Activated CD8-positive, alpha-beta memory T cell treated with anti-CD3 and anti-CD28 coated beads for 24 hours (primary cell): ENCODE measurements at regions not wholly inside any gene's neighbourhood (a gene's known extent, or its start where the extent isn't known, plus 50 kb on each side); places are given as distances from the start of the nearest gene placed in this dataset.

Experiments used
- DNase-seq: peaks from one replicate; pipeline ENCODE4 v3.0.0-alpha.2; 2020

DNA sequence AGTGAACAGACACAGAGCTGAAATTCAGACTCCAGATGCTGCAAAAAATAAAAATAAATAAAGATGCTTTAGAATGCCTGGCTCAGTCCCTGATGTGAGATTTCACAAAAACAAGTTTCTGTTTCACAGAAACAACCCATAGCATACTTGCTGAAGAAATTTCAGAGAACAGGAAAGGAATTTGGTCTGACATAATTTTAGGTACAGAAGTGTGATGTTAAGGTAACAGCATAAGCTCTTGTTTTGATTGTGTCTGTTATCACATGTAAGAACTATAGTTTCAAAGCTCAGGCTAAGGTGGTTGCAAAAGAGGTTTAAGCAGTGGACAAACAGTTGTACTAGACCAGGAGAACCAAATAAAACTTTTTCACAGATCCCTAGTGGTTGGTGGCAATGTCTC is 152.1 kb downstream of the PTGER3 start:
- DNase-seq = no peak

DNA sequence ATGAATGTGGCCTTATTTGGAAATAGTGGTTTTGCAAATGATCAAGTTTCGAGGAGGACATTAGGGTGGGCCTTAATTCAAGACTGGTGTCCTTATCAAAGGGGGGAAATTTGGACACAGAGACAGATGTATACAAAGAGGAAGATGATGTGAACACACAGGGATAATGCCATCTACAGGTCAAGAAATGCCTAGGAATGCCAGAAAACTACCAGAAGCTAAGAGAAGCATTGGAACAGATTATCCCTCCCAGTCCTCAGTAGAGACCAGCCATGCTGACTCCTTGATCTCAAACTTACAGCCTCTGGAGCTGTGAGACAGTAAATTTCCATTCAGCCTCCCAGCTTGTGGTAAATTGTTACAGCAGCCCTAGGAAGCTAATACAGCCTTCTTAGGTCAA is 151.4 kb downstream of the PTGER3 start:
- no peak for DNase-seq

DNA sequence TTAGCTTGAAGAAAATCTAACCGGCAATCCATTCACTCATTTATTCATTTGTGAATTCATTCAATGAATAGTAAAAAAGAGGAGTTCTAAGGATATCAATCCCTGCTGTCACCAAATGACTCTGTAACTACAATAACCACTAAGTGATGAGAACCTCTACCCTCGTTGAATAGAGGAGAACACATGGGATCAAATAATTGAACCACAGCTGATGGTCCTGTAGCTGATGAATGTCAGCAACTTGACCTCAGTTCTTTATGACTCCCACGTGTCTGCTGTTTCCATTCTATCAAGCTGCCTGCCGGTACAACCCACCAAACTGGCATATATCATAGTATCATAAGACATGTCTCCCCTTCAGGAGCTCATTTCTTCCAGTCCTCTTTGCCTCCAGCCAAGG is 150.3 kb downstream of the PTGER3 start:
- DNase-seq = no peak

DNA sequence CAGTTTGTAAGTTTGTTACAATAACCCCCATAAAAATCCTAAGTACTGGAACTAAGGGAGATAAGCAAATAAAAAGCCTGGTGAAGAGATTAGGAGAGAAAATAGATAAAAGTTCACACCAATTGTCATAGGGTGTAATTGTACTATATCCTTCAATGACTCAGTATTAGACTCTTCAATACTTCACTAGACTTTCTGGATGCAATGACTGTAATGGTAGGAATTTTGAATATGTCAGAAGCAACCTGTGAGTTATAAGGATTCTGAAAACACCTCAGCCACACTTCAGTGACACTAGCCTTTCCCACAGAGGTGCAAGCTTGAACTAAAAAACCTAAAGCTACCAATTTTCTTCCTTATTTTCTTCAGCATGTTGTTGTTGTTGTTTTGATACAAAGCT is 147.9 kb downstream of the PTGER3 start:
- no peak for DNase-seq

DNA sequence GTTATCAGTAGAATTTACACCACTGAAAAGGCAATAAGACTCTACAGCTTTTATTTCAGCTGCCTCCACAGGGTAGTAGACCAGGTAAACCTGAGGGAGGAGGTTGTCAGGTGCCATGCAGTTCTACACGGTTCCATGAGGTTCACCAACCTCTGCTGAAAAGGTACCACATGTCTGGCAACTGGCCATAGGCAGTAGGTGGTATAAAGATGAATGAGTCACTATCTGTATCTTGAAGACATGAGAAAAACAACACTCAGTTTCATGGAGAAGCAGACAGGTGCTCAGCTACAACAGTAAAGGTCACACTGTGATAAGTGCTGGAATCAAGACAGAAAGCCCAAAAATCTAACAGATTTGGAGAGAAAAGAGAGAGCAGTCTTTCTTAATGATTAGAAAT is 145.4 kb downstream of the PTGER3 start:
- DNase-seq = no peak

DNA sequence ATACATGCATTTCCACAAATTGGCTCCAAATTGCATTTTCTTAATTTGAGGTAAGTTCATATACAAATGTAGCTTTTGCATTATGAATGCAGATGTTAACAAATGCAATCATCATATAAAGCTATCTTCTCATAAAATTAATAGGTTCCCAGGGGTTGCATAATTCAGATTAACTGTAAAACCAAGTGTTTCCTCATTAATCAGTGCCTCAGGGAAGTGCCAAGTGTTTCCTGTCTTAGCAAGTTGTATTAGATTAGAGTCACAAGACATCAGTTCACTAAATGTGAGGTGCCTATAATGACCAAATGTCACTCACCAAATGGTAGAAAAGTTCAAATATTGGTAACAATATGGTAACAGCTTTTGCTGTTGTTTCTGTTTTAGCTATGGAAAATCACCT is 140.8 kb downstream of the PTGER3 start:
- no peak for DNase-seq

DNA sequence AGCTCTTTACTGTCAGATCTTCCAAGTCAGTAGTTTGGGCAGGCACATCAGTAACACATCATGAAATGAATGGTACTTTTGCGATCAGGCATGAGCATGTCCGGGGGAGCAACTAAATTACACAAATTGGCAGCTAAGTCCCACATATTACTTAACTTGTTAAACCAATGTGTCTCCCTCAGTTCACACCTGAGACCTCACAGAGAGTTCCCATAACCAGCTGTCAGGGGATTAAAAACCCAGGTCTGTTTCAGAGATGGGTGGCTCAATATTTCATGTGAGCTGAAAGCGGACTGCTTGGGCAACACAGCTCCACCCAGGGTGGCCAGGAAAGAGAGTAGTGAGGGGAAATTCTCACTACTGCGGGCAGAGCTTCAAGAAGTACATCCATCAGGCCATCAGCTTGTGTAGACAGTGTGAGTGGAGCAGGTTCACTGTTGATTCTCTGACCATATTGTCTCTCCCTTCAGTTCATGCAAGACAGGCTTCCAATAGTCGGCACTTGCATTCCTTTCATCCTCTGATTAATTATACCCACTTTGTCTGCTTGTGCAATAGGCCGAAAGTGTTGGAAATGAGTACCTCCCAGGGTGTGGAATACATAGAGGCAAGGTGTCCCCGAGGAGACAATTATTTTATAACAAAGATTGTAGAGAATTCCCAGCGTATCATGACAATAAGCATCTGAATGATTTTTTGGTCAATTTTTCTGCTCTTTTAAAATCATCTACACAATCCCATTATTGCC is 139.9 kb downstream of the PTGER3 start:
- no peak for DNase-seq

DNA sequence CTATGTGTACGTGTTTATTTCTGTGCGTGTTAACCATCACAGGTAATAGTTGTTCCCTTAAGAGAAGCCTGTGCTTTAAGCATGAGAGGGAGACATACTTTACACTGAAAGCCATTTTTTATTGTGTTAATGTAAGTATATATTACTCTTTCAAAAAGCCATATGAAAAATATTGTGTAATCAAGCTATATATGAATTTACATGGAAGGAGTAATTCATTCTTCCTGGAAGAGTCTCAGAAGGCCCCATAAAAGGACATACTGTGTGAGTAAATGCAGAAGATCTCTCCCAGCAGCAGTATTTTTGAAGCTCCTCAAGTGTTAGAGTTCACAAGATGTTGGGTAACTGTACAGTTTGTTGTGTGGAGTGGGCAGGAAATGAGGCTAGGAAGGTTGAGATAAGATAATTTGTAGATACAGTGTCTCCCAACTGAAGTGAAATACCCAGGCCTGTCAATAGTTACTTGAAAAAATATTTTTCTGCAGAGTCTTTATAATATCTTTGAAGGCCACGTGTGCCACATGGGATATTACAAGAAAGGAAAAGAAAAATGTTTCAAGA is 138.3 kb downstream of the PTGER3 start:
- DNase-seq = no peak

DNA sequence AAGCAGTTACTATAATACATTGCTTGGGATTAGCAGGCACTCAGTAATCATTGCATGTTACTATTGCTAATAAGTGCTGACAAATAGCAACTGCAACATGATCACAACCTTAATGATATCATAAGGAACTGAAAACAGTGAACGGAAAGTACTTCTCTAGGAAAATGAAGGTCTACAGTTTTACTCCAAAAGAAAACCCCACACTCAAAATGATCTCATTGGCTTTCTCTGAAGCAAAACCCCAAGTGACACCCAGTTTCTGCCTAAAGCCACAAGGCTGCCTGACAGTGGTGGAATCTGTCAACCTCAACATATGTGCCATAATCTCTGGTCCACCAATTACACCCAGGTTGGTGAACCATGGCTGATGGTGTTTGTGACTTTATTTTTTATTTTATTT is 137.6 kb downstream of the PTGER3 start:
- DNase-seq = no peak

DNA sequence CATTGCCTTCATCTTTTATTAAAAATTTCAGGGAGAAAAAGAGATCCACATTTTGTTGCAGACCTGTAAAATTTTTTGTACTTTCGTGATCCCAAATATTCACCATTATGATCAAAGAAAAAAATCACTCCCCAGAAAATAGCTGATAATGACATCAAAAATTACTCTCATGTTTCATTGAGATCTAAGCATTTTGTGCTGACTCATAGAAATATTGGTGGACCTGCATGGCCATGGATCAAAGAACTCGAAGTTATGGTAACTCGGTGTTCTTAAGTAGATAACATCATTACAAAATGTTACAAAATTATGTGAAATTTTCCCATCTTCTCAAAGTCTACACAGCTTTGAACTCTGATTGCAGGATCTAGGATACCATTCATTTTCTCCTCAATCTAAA is 135.8 kb downstream of the PTGER3 start:
- no peak for DNase-seq

DNA sequence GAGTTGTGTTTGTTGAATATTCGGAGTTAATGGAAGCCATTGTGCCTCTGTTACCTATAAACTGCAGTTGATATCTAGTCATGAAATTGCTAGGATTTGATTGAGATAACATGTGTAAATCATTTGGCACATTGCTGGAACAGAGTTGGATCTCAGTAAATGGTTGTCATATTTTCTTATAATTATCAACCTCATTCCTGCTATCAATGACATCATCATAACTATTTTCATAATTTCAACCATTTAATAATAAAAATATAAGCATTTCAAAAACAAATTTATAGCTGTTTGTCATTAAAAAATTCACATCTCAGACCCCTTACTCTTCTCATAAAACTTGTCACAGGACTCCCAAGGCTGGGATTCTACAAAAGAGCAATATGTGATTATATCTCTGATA is 133.4 kb downstream of the PTGER3 start:
- no peak for DNase-seq

DNA sequence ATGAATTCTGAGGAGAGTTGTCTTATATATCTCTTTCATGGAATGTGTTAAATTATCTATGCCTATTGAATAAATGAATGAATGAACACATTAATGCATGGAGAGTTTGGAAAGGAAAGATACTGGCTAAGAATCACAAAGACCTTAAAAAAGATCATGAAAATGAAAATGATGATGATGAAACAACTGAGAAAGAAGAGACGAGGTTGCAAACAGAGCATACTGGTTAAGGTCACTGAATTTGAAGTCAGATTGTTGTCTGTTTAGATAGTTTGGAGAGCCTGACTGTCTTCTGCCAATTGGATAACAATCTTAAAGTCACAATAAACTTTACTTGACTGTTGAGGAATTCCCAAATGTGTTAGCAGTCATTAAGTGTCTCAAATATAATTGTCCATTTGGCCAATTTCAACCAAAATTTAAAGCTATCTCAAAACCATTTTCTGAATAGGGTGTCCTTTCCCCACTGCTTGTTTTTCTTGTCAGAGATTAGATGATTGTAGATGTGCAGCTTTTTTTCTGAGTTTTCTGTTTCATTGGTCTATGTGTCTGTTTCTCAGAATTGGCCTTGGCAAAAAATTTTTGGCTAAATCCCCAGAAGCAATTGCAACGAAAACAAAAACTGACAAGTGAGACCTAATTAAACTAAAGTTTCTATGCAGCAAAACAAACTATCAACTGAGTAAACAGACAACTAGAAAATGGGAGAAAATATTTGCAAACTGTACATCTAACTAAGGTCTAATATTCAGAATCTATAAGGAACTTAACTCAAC is 132.2 kb downstream of the PTGER3 start:
- DNase-seq = no peak

DNA sequence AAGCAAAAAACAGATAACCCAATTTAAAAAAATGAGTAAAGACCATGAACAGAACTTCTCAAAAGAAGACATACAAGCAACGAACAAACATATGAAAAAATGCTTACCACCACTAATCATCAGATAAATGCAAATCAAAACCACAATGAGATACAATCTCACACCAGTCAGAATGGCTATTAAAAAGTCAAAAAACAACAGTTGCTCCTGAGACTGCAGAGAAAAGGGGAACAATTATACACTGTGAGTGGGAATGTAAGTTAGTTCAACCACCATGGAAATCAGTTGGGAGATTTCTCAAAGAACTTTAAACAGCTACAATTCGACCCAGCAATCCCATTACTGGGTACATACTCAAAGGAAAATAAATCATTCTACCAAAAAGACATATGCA is 131.6 kb downstream of the PTGER3 start:
- DNase-seq = no peak

DNA sequence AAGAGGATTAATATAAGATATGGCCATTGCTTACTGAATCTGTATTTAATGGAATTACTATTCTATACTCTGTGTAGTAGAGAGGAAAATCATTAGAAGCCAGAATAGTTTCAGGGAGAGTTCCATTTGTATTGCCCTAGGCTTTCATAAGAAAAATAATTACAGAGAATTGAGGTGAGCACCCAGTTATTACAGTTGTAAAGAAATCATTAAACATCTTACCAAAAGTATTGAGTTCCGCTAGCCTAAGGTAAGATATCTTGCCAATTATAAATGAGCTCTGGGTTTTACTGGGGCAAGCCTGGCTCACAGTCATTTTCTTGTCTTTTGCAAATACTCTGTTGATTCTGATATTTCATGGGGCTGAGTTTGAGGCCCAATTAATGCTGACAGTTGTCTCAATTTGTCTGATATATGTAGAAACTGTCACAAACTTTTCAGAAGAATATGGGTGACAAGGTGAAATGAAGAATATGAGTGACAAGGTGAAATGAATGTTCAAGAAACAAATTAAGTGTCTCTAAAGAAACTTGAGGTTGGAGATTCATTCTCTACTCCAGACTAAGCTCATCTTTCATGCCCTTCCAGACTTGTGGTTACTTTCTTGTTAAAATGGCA is 127.8 kb downstream of the PTGER3 start:
- no peak for DNase-seq
